ENCODE measurements at regions not wholly inside any gene's neighbourhood (a gene's known extent, or its start where the extent isn't known, plus 50 kb on each side); places are given as distances from the start of the nearest gene placed in this dataset.
"Not testable (repeated sequence)": the region's sequence is repeated elsewhere in the genome, so short reads cannot be mapped to it uniquely, and the experiment has no call there.

DNA sequence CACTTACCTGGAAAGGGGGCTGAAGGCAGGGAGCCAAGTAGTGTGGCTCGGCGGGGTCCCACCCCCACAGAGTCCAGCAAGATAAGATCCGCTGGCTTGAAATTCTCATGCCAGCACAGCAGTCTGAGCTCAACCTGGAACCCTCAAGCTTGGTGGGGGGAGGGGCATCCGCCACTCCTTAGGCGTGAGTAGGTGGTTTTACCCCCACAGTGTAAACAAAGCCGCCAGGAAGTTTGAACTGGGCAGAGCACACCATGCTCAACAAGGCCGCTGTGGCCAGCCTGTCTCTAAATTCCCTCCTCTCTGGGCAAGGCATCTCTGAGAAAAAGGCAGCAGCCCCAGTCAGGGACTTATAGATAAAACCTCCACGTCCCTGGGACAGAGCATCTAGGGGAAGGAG, 156.3 kb downstream of the KBTBD8 start:
- no peak for DNase-seq (ENCODE audit: low read depth)

DNA sequence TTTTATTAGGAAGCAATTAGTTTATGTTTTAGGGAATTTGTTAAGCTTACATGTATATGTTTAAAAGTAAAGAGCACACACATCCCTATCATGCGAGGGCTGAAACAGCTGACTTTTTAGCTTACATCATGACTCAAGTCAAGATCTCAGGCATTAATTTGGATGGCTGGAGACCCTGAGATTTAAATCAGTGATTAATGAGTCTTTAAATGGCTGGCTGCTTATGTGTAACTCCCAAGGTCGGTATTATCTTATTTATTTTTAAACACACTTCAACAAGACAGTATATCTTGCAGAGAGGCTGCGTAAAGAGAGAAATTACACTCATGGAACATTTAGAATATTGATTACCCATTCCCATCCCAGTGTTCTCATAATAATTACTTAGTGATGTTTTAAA, 169.4 kb downstream of the KBTBD8 start:
- DNase-seq (ENCODE audit: low read depth): no peak

DNA sequence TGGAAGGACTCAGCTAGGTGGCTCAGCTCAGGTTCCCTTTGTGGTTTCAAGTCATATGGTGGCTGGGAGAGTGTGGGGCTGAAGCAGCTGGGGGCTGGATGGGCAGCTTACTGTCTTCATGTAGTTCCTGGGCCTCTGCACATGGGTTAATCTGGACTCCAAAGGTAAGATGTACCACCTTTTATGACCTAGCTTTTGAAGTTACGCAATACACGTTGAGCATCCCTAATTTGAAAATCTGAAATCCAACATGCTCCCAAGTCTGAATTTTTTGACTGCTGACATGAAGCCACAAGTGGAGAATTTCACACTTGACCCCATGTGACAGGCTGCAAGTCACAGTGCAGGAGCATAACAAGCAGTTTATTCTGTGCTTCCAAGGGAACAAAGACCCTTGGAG, 173.7 kb downstream of the KBTBD8 start:
- no peak for DNase-seq (ENCODE audit: low read depth)

DNA sequence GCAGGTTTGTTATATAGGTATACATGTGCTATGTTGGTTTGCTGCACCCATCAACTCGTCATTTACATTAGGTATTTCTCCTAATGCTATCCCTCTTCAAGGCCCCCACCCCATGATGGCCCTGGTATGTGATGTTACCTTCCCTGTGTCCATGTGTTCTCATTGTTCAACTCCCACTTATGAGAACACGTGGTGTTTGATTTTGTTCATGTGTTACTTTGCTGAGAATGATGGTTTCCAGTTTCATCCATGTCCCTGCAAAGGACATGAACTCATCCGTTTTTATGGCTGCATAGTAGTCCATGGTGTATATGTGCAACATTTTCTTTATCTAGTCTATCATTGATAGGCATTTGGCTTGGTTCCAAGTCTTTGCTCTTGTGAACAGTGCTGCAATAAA, 175.0 kb downstream of the KBTBD8 start:
- not testable (repeated sequence) for DNase-seq (ENCODE audit: low read depth)

DNA sequence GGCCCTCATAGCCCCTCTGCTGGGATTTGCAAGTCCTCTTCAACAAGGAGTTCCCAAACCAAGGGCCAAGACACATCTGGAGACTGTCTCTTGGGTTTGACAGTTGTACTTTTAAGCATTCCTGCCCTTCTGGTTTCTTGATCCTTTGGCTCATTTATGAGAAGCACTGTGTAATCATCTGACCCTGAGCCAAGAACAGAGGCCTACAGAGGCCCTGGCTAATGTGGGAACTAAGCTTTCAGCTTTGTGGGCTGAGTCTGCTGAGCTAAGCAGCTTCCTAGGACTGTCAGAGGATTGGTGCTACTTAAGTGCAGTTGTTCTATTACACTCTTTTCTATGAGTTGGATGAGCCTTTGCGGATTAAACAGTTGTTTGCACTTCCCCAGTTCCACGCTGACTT, 178.3 kb downstream of the KBTBD8 start:
- DNase-seq (ENCODE audit: low read depth): no peak

DNA sequence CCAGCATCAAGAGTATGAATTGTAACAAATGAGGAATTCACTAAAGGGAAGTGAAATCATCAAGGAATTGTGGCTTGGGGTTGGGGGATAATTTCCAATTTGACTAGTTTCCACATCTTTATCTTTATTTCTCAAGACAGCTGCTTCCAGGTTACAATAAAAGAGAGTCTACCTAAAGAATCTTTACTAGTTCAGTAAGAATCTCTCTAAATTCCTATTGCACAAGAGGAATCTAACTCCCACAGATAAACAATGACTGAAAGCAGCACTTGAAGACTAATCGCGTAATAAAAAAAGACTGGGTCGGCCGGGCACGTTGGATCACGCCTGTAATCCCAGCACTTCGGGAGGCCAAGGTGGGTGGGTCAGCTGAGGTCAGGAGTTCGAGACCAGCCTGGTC, 194.4 kb downstream of the KBTBD8 start:
- no peak for DNase-seq (ENCODE audit: low read depth)

DNA sequence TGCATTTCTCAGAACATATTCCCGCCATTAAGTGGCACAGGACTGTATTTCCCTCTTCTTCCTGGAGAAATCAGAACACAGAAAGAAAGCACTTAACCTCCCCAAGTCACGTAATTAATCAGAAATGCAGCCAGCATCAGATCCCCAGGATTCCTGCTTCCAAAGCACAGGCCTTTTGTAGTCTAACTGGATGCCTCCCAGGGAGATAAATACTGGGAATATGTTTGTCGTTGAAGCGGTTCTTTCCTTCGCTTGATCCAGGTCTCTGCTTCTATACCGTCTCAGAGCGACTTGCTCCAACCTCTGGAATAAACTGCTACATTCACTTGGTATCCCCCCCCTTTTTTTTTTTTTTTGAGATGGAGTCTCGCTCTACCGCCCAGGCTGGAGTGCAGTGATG, 198.6 kb downstream of the KBTBD8 start:
- DNase-seq (ENCODE audit: low read depth): no peak

DNA sequence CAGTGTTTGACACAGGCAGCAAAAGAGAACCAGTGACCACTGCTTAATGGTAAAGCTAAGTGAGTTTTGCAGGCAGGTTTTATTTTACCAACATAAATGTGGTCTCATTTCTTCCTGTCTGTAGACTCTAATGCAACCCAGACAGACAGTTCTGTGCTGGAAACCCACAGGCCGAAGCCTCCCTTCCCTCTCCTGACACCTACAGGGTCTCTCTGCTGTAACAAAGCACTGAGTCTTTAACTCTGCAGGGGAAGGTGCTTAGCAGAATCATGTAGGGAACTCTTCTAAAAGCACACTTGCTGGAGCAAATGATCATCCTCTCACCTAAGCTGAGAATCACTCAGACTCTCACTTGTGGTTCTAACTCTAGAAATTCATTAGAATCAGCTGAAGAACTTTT, 200.3 kb downstream of the KBTBD8 start:
- DNase-seq (ENCODE audit: low read depth): no peak

DNA sequence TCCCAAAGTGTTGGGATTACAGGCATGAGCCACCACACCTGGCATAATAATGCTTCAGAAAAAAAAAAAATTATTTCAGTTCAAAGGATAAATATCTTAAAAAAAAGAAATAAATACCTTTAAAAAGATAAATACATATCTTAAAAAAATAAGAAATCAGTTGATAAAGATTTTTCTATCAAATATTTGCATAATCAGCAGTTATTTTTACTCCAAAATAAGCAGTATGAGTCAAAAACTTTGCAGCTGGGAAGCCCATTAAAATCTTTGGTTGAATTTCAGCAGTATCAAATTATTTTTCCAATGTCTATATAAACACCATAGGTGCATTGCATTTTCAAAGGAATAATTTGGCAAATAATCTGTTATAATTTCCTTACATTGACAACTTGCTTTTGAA, 202.5 kb downstream of the KBTBD8 start:
- DNase-seq (ENCODE audit: low read depth): no peak

DNA sequence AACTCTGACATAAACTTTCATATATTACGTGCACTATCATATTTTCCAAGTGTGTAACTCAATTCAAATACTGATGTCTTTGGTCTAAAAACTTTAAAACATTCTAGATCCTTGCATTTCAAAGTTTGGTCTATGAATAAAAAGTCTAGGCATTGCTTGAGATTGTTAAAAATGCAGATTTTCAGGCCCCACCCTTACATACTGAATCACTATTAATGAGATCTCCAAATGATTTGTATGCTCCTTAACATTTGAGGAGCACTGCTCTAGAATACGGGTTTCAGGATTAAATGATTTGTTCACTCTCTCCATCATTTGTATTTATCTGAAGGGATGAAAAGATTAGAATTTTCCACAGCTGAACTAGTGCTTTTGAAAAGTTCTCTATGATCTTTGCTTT, 202.9 kb downstream of the KBTBD8 start:
- DNase-seq (ENCODE audit: low read depth): no peak

DNA sequence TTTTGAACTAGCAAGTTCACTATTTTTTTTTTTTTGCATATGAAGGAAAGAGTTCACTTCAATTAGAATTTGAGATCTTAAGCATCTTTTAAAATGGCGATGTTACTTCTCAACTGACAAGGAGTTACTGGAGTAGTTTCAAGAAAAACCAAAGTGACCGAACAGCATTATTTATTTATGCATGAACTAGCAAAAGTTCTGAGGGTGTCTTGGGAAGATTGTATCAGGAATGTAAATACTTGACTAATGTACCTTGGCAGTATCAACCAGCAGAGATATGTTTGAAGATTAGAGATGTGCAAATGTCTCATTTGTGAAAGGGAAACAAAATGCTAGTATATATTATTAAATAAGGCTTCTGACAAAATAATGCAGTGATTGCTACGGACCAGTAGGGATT, 203.9 kb downstream of the KBTBD8 start:
- DNase-seq (ENCODE audit: low read depth): no peak

DNA sequence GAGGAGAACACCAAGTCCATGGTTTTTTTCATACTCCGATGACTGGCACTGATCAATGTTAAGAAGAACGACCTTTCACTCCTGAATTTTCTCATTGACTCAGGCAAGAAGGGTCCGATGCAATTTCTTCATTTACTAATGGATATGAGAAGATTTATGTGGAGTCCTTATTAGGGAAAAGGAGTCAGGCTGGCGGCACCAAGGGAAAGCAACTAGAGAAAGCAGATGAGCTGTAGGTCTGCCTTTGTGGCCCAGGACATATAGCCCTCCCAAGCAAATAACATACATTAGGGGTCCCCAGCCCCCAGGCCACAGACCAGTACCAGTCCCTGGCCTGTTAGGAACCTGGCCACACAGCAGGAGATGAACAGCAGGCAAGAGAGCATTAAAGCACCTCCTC, 206.8 kb downstream of the KBTBD8 start:
- DNase-seq (ENCODE audit: low read depth): no peak

DNA sequence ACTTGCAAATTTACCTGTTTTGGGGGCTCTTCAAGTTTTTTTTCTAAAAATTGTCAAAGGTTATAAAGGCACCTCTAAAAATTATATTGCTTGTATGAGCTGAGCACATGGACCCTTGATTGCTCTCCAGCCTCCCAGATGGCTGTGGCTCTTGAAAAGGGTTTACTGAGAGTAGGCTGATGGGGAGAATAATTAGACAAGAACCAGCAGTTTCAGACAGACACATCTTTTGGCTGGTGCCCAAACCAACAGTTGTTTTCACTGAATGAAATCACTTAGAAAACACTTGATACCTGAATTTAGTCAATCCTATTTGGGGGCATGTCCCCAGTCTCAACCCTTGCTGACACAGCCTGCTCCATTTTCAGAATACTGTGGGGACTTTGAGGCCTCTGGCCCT, 217.6 kb downstream of the KBTBD8 start:
- DNase-seq (ENCODE audit: low read depth): no peak

DNA sequence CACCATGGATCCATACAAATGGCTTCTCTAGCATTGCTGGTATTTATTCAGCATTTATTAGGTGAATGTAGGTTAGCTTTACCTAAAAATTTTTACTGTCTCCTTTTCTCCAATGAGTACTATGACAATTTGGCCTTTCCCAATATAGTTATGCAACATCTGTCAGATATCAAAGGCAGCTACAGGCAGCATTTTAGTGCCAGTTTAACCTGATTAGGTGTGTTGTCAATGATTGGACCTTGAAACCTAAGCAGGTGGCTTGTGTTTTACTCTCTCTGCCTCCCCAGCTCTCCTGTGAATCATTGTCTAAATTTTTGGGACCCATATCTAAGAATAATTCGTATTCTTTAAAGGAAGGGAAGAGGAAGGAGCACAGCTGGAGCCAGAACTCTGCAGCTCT, 228.9 kb downstream of the KBTBD8 start:
- DNase-seq (ENCODE audit: low read depth): no peak

DNA sequence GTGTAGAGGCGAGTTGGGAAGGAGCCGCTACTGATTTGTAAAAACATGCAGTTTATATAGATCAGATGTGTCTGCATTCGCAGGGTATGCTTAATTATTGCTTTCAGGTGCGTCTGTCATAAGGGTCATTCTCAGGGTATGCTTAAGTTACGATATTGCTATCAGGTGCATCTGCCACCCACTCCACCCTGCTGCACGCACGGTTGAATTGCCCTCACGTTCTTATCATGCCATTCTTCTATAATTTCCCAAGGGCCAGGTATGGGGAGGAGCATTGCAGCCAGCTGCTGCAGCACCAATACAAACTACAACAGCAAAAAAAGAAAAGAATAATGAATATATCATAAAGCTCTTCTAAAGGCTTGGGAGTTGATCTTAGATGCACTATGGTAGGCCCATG, 230.0 kb downstream of the KBTBD8 start:
- DNase-seq (ENCODE audit: low read depth): no peak

DNA sequence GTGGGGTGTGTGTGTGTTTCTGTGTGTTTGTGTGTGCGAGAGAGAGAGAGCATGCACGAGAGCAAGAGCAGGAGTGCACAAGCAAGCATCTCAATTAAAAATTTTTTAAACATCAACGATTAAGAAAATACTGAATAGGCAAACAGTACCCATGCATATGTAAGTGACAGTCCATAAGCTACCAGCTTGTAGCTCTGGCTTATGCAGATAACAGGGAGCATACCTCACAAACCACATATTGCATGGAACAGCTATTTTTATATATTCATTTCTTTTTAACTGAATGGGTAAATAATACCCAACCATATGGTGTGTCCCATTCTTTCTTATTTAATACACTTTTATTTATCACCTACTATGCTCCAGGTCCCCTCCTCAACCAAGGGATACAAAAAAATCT, 234.5 kb downstream of the KBTBD8 start:
- no peak for DNase-seq (ENCODE audit: low read depth)

DNA sequence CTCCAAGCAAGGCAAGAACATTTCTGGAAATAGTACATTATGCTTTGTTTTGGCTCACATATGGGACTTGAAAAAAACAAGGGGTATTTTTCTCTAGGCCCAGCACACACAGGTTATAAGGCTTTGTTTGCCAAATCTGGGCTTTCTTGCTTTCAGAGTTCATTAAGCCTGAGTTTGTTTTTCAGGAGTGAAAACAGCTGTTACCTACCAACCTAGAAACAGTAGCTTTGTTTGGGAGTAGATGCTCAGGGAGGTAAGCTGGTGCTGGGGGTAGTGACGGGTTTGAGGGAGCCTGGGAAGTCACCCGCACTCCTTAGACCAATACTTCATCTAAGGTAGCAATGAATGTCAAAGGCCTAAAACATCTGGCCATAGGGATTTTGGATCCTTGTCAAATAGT, 241.2 kb downstream of the KBTBD8 start:
- no peak for DNase-seq (ENCODE audit: low read depth)

DNA sequence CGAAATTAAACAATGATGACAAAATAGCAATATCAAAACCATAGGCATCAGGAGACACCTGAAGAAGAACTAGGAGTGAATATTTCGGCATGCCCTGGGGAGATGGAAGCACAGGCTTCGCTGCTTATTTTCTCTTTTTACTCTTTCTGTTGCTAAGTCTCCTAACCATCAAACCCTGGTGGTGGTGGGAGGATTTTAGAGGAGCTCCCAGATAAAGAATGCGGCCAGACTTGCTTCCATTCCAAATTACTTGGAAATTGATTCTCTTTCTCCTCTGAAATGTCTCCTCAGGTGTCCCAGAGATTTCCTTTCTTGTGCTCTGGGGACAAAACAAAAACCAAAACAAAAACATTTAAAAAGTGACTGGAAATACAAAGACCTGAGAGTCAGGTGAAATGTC, 243.0 kb downstream of the KBTBD8 start:
- no peak for DNase-seq (ENCODE audit: low read depth)

DNA sequence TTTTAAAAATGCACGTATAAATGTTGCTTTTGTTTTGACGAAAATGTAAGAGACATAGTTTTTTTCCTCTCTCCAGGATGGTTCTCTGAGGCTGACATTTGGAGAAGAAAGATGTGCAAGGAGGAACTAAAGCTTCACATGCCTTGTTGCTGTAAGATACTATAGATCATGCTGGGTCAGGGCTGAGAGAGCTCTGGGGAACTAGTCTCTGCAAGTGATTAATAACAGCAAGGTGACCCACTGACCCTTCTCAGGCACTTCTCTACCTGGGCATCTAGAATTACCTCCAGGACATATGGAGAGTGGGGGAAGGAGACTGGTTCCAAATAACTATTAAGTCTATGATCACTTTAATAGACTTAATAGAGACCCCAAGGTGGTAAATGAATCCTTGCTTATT, 246.0 kb downstream of the KBTBD8 start:
- no peak for DNase-seq (ENCODE audit: low read depth)

DNA sequence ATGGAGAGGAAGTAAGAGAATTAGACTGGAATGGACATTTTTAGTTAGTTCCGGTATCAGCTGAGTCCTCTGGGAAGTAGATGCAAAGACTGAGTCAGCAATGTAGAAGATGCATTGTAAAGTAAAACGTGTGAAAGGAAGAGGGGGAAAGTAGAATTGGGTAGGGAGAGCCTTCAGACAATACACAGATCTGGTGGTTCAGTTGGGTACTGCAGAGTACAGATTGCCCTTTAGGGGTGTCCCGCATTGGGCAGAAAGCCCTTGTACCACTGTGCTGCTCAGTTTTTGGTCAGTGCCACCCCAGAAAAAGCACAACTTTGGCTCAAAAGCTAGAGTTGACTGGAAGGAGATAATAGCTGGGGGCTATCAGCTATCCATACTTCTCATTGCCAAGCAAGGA, 247.4 kb downstream of the KBTBD8 start:
- no peak for DNase-seq (ENCODE audit: low read depth)

DNA sequence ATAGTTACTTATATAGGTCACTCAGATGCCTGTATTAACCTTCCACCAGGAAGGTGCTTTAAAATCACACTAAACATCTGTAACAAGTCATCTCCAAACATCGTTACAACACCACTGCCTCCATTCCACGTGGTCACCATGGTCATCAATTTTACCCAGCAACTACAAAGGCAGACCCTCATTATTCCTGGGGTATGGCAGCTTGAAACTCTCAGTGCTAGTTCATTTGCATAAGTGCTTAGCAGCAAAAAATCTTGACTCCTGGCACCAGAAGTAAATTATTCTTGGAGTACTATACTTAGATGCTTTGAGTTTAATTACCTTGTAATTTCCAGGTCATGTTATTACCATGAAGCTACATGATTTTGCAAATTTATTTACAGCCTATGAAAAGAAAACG, 250.6 kb downstream of the KBTBD8 start:
- DNase-seq (ENCODE audit: low read depth): no peak

DNA sequence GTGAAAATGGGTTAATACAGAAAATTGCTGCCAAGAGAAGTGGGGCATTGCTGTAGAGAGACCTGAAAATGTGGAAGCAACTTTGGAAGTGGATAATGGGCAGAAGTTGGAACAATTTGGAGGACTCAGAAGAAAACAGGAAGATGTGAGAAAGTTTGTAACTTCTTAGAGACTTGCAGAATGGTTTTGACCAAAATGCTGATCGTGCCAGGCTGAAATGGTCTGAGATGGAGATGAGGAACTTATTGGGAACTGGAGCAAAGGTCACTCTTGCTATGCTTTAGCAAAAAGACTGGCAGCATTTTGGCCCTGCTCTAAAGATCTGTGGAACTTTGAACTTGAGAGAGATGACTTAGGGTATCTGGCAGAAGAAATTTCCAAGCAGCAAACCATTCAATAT, 254.8 kb downstream of the KBTBD8 start:
- not testable (repeated sequence) for DNase-seq (ENCODE audit: low read depth)

DNA sequence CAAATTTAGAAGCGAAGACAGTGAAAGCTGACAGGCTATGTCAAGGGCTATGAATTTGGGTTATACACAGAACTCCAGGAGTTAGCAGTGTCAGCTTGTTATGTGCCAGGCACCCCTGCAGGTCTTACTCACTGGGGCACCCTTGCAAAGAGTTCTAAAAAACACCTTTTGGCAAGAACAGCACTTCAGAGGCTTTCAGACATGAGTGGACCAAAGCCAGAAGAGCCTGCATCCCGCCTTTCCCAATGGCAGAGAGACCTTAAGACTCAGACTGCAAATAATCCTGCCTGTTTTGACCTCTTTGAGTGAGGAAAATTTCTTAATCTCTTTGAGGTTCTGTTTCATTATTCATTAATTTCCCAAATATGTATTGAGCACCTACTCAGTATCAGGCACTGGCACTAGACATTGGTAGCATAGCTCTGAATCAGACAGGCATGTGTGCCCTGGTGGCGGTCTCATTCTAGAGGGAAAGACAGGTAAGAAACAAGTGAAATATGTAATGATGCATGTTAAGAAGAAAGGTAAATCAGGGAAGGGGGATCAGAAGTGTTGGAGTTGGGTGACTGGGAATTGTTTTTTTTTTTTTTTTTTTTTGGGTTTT, 280.0 kb downstream of the KBTBD8 start:
- no peak for DNase-seq (ENCODE audit: low read depth)

DNA sequence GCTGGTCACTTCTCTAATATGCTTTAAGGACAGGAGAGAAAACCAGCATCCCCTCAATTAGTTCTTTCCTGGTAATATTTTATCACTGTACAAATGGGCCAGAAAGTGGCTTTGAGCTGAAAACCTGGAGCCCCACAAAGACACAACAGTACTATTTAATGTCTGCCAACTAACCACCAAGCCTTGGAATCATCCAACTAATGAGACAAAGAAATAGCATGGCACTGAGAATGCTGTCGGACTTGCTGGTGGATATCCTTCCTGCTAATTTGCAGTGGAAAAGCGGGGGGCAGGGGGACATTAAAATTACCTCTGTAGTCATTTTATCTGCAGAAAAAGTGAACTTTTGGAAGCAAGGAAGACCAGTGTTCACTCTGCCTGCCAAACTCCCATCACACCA, 288.5 kb downstream of the KBTBD8 start:
- no peak for DNase-seq (ENCODE audit: low read depth)

Measured in Daoy (cell line).